ENCODE measurements at regions not wholly inside any gene's neighbourhood (a gene's known extent, or its start where the extent isn't known, plus 50 kb on each side); places are given as distances from the start of the nearest gene placed in this dataset.

DNA sequence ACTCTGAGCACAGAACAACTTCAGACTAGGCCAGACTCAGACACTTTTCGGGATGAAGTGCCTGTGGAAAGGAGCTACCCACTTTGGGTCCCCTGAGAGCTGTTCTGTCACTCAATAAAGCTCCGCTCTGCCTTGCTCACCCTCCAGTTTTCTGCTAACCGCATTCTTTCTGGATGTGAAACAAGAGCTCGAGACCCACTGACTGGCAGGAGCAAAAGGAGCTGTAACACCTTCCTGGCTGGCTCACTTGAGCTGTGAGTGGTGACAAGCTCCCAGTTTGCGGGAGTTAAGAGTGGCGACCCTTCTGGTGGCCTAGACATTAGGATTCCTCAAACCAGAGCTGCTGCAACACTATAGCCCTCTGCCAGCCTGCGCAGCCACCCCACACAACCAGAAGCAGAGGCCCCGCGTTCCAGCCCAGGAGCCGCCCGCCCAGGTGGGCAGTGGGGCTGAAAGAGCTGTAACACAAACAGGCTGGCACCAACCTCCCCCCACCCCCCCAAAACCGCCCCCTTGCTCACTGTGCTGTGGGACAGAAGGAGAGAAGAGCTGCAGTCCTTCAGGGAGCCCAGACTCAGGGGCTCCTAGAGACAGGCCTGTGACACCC is 1178.1 kb upstream of the GBE1 start:
- Histone ChIP-seq H3K4me3 (ENCODE audit: low read length) (no peak overlapping the region), H3K27me3 (ENCODE audit: control insufficient read depth, insufficient read depth) (no peaks in the 10 kb centered on the region), H3K27ac (ENCODE audit: low read length) (no peak overlapping the region), H3K9me3 (ENCODE audit: control insufficient read depth, low read length) (no peaks in the 10 kb centered on the region), H3K4me1 (ENCODE audit: control insufficient read depth, insufficient read depth, low read length) (no peaks in the 10 kb centered on the region)
- intact Hi-C loops (cut with DNase I): no loop called here
- DNase-seq (peak in 1 of 3 donors; percentile 28), ATAC-seq (no peak)
- 80% methylated on average over 12 of the region's 12 CpGs for WGBS

DNA sequence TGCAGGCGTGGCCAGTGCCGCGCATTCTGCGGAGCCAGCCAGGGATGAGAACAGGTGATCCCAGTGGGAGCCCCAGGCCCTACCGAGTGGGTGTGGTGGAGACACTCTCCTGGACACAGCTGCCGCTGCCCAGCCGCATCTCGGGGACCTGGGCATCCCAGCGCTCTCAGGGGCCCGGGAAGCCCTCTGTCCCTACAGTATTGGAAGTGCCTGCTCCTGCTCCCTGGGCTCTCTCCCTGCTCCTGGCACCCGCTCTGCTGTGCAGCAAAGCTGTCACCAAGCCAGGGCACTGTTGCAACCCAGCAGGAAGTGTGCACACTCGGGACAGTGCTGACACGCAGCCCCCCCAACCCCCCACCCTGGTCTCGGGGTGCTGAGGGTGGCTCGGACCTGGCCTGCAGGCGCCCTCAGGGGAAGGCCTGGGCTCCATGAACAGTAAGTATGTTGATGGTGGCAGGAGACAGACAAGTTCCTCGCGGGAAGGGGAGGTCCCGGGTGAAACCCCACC is 1177.4 kb upstream of the GBE1 start:
- no peaks in the 10 kb centered on the region for H3K27me3 ChIP-seq (ENCODE audit: control insufficient read depth, insufficient read depth)
- ATAC-seq: peak in 1 of 2 donors; percentile 40
- H3K4me1 ChIP-seq (ENCODE audit: control insufficient read depth, insufficient read depth, low read length): no peaks in the 10 kb centered on the region
- intact Hi-C loops (cut with DNase I): no loop called here
- DNase-seq: peak; percentile 4 to 26 (median 14)
- H3K9me3 ChIP-seq (ENCODE audit: control insufficient read depth, low read length): no peaks in the 10 kb centered on the region
- H3K27ac ChIP-seq (ENCODE audit: low read length): no peak overlapping the region
- 89% methylated on average over 19 of the region's 19 CpGs for WGBS
- no peak overlapping the region for H3K4me3 ChIP-seq (ENCODE audit: low read length)

DNA sequence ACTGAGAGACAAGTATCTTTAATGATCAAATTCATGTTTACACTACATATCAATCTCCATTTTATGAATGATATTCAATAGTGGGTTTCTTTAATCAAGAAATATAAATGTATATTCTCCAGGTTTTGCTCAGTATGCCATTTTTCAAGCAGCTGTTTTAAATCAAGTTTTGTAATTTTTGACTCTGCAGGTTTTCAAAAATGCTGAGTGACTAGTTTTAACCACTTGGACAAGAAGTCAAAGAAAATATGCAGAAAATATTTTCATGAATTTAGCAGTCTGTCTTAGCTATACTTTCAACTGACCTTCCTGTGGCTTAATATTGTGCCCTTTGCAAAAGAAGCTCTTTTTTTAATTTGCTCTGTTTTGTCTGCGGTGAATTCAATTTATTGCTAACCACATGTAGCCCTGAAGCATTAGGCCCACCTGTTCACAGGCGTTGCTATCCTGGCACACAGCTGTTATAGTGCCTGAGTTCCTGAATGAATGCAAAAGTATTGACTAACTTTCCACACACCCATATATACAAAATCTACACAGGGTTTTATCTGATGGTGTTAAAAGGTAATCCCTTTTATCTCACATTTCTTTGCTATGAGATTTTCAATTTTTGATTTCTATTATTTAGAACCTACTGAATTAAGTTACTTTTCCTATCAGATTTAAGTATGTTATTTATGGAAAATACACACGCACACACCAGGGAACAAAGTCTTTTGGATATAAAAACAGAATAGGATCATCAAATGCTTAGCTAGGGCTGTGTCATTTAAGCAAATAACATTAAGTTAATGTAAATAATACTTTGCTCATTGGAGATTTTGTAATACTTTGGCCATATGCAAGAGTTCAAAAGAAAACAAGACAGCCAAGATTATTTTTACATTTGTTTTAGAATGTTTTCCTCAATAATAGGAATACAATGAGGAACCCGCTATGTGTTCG is 1166.1 kb upstream of the GBE1 start:
- no peak overlapping the region for H3K4me3 ChIP-seq (ENCODE audit: low read length)
- no peaks in the 10 kb centered on the region for H3K27me3 ChIP-seq (ENCODE audit: control insufficient read depth, insufficient read depth)
- intact Hi-C loops (cut with DNase I): no loop called here
- no peak for ATAC-seq
- no peak overlapping the region for H3K27ac ChIP-seq (ENCODE audit: low read length)
- DNase-seq: no peak
- no peaks in the 10 kb centered on the region for H3K4me1 ChIP-seq (ENCODE audit: control insufficient read depth, insufficient read depth, low read length)
- 80% methylated on average over 5 of the region's 5 CpGs for WGBS
- H3K9me3 ChIP-seq (ENCODE audit: control insufficient read depth, low read length): no peaks in the 10 kb centered on the region

DNA sequence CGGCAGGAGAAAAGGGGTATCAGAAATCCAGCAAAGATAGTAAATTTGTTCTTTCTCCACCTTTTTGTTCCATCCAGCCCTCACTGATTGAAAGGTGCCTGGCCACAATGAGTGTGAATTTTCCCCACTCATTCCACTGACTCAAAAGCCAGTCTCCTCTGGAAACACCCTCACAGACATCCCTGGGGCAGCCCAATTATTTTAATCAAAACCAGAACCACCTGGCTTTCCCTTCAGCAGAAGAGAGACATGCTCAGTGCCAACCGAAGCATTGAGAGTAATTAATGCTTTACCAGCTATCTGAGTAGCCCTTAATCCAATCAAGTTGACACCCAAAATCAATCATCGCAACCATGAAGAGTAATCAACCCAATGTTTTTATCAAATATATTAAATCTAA is 1129.6 kb upstream of the GBE1 start:
- Histone ChIP-seq H3K27me3 (ENCODE audit: control insufficient read depth, insufficient read depth) (no peaks in the 10 kb centered on the region), H3K27ac (ENCODE audit: low read length) (no peak overlapping the region), H3K4me3 (ENCODE audit: low read length) (no peak overlapping the region), H3K4me1 (ENCODE audit: control insufficient read depth, insufficient read depth, low read length) (no peaks in the 10 kb centered on the region), H3K9me3 (ENCODE audit: control insufficient read depth, low read length) (no peaks in the 10 kb centered on the region)
- ATAC-seq: no peak
- DNase-seq: no peak
- intact Hi-C loops (cut with DNase I): no loop called here
- WGBS: 65% methylated on average over 3 of the region's 3 CpGs

DNA sequence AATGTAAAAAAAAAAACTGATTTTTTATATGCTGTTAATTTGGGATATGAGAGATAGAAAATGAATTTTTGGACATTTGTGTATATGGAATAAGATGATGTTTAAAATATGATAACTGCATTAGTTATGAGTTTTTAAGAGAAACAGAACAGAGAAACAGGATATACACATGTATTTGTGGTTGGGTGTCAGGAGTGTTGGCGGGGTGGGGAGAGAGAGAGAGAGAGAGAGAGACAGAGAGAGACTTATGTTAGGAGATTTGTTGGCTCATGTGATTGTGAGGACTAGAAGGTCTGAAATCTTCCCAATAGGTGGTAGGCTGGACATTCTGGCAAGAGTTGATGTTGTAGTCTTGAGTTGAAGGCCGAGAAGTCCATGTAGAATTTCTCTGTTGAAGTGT is 1121.6 kb upstream of the GBE1 start:
- WGBS: 72% methylated on average over 2 of the region's 2 CpGs
- intact Hi-C loops (cut with DNase I): no loop called here
- Histone ChIP-seq H3K27ac (ENCODE audit: low read length) (no peak overlapping the region), H3K9me3 (ENCODE audit: control insufficient read depth, low read length) (no peaks in the 10 kb centered on the region), H3K27me3 (ENCODE audit: control insufficient read depth, insufficient read depth) (no peaks in the 10 kb centered on the region), H3K4me1 (ENCODE audit: control insufficient read depth, insufficient read depth, low read length) (no peaks in the 10 kb centered on the region), H3K4me3 (ENCODE audit: low read length) (no peak overlapping the region)
- DNase-seq (no peak), ATAC-seq (no peak)

DNA sequence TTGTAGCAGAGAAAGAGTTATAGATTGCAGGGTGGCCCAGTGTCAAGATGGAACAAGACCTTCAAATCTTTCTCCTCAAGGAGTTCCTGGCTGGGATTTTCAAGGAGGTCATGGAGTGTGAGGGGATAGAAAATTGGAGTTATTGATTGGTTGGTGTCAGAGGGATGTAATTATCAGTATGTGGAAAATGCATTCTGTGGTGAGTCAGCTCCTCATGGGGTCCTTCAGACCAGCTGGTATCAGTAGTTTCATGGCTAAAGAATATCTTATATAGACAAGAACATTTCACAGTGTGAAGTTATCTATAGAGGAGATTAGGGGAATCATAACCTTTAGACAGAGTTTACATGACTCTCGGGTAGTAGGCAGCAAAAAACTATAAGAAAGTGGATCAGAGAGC is 1114.0 kb upstream of the GBE1 start:
- intact Hi-C loops (cut with DNase I): no loop called here
- 39% methylated on average over 1 of the region's 1 CpG for WGBS
- Histone ChIP-seq H3K4me3 (ENCODE audit: low read length) (no peak overlapping the region), H3K27ac (ENCODE audit: low read length) (no peak overlapping the region), H3K4me1 (ENCODE audit: control insufficient read depth, insufficient read depth, low read length) (no peaks in the 10 kb centered on the region), H3K27me3 (ENCODE audit: control insufficient read depth, insufficient read depth) (no peaks in the 10 kb centered on the region), H3K9me3 (ENCODE audit: control insufficient read depth, low read length) (no peaks in the 10 kb centered on the region)
- DNase-seq (no peak), ATAC-seq (no peak)

DNA sequence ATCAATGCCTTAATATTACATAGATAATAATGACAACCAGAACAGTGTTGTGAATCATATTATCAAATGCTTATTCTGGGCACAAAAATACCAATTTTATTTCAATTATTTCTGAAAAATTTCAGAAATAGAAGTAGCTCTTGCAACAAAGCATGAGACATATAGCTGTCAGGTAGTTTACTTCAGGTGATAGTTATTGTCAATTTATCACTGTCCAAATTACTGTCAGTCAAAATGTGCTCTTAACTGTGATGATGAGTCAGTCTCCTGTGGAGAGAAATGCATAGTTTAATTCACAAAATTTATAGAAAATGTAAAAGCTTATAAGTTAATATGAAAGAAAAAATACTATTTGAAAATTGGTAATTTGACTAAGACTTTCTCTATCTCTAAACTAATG is 1078.4 kb upstream of the GBE1 start:
- Histone ChIP-seq H3K27ac (ENCODE audit: low read length) (no peak overlapping the region), H3K4me3 (ENCODE audit: low read length) (no peak overlapping the region), H3K9me3 (ENCODE audit: control insufficient read depth, low read length) (no peaks in the 10 kb centered on the region), H3K27me3 (ENCODE audit: control insufficient read depth, insufficient read depth) (no peaks in the 10 kb centered on the region), H3K4me1 (ENCODE audit: control insufficient read depth, insufficient read depth, low read length) (no peaks in the 10 kb centered on the region)
- intact Hi-C loops (cut with DNase I): no loop called here
- ATAC-seq (no peak), DNase-seq (no peak)

DNA sequence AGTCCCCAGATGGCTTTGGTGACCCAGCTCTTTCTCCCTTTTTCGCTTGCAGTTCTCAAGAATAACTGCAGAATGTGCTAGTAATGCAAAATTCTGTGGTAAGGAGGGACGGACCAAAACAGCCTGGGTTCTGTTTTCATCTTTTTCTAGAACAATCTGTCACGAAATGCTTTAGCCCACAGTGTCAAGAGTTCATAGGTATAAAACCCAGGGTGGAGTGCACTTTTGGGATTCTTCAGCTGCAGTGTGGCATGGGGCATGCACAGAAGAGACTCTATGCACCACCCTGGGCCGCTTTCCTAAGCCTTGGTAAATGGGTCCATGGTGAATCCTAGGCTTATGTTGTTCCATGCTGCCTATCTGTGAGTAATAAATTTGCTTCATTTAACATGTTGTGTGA is 1072.7 kb upstream of the GBE1 start:
- H3K4me3 ChIP-seq (ENCODE audit: low read length): no peak overlapping the region
- no peaks in the 10 kb centered on the region for H3K27me3 ChIP-seq (ENCODE audit: control insufficient read depth, insufficient read depth)
- WGBS: 70% methylated on average over 4 of the region's 4 CpGs
- H3K9me3 ChIP-seq (ENCODE audit: control insufficient read depth, low read length): no peaks in the 10 kb centered on the region
- no peaks in the 10 kb centered on the region for H3K4me1 ChIP-seq (ENCODE audit: control insufficient read depth, insufficient read depth, low read length)
- intact Hi-C loops (cut with DNase I): no loop called here
- no peak for DNase-seq
- no peak for ATAC-seq
- no peak overlapping the region for H3K27ac ChIP-seq (ENCODE audit: low read length)

DNA sequence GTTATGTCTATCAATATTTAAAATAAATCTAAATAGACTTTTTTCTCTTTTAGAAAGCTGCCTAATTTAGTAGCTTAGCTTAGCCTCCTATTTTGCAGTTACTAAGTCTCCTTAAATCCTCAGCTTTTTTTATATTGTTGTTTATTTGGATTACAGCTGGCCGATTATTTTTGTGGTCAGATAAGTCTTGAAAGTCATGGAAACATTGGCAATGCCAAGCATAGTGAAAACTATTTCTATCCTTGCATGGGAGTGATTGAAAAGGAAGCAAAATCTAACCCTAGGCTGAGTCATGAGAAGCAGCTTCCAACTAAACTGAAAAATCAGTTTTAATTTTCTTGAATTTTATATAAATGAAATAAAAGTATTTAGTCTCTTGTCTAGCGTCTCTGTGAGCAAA is 1063.0 kb upstream of the GBE1 start:
- H3K27me3 ChIP-seq (ENCODE audit: control insufficient read depth, insufficient read depth): no peaks in the 10 kb centered on the region
- DNase-seq (no peak), ATAC-seq (no peak)
- WGBS: 47% methylated on average over 2 of the region's 2 CpGs
- no peaks in the 10 kb centered on the region for H3K4me1 ChIP-seq (ENCODE audit: control insufficient read depth, insufficient read depth, low read length)
- H3K27ac ChIP-seq (ENCODE audit: low read length): no peak overlapping the region
- no peaks in the 10 kb centered on the region for H3K9me3 ChIP-seq (ENCODE audit: control insufficient read depth, low read length)
- H3K4me3 ChIP-seq (ENCODE audit: low read length): no peak overlapping the region
- intact Hi-C loops (cut with DNase I): no loop called here

DNA sequence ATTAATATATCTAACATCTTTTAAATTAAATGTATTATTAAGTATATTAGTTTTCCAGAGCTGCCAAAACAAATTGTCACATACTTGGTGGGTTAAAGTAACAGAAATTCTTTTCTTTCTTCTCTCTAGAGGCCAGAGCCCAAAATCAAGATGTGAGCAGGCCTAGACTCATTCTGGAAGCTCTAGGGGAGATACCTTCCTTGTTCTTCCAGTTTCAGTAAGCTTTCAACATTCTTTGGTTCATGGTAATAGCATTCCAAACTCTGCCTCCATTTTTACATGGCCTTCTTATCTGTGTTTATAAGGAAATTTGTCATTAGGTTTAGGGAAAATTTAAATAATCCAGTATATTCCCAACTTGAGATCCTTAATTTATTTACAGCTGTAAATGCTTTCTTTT is 1054.6 kb upstream of the GBE1 start:
- intact Hi-C loops (cut with DNase I): no loop called here
- DNase-seq (no peak), ATAC-seq (no peak)
- H3K4me1 ChIP-seq (ENCODE audit: control insufficient read depth, insufficient read depth, low read length): no peaks in the 10 kb centered on the region
- no peak overlapping the region for H3K4me3 ChIP-seq (ENCODE audit: low read length)
- no peaks in the 10 kb centered on the region for H3K27me3 ChIP-seq (ENCODE audit: control insufficient read depth, insufficient read depth)
- H3K9me3 ChIP-seq (ENCODE audit: control insufficient read depth, low read length): no peaks in the 10 kb centered on the region
- no peak overlapping the region for H3K27ac ChIP-seq (ENCODE audit: low read length)

DNA sequence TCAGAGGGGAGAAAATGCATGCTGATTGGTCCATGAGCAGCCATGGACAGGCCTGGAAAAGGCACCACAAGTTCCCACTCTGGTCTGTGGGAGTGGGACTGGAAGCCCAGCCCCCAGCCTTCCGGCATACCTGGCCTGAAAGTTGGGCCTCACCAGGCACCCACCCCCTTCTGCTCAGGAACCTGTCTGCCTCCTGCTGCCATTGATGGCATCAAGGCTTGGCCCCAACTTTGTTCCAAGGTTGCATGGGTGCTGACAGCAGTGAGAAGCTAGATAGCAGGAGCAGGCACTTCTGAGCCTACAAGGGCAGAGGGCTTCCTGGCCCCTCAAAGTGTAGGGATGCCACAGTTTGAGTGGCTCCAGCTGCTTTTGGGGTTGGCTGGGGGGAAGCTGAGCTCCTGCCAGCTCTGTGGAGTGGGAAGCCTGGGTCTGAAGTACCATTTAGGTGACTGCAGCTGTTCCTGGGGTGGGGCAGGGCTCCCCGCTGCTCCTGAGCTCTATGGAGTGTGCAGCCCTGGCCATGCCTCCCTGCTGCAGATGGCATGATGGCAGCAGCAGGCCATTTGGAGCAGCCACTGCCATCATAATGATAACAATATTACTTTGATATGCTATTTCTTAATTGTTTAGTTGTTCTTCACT is 1054.1 kb upstream of the GBE1 start:
- DNase-seq (no peak), ATAC-seq (no peak)
- Histone ChIP-seq H3K9me3 (ENCODE audit: control insufficient read depth, low read length) (no peaks in the 10 kb centered on the region), H3K27ac (ENCODE audit: low read length) (no peak overlapping the region), H3K4me3 (ENCODE audit: low read length) (no peak overlapping the region), H3K27me3 (ENCODE audit: control insufficient read depth, insufficient read depth) (no peaks in the 10 kb centered on the region), H3K4me1 (ENCODE audit: control insufficient read depth, insufficient read depth, low read length) (no peaks in the 10 kb centered on the region)
- intact Hi-C loops (cut with DNase I): no loop called here
- 95% methylated on average over 2 of the region's 2 CpGs for WGBS

All from right cardiac atrium (tissue), 5 donors.